ENCODE measurements at regions not wholly inside any gene's neighbourhood (a gene's known extent, or its start where the extent isn't known, plus 50 kb on each side); places are given as distances from the start of the nearest gene placed in this dataset.
"Not testable (repeated sequence)": the region's sequence is repeated elsewhere in the genome, so short reads cannot be mapped to it uniquely, and the experiment has no call there.

GRCh38 chr4:97432551-97432950 lies 710.7 kb downstream of the STPG2 start:
- Histone ChIP-seq H3K4me1 (ENCODE audit: control insufficient read depth in 4 of 4, insufficient read depth in 4 of 4, low read length in 3 of 4) (no peaks in the 10 kb centered on the region), H3K36me3 (ENCODE audit: control insufficient read depth in 4 of 4, insufficient read depth in 3 of 4, low read depth in 1 of 4, low read length in 3 of 4) (no peaks in the 10 kb centered on the region), H3K9me3 (ENCODE audit: control insufficient read depth in 4 of 4, low read length in 3 of 4) (peaks cover 0 to 1% (median 0%) of the 10 kb centered on the region in 4 donors), H3K27me3 (ENCODE audit: control insufficient read depth in 4 of 4, insufficient read depth in 4 of 4, low read length in 3 of 4) (no peaks in the 10 kb centered on the region), H3K4me3 (ENCODE audit: low read depth in 1 of 3, low read length in 3 of 3) (no peak overlapping the region), H3K27ac (ENCODE audit: low read depth in 1 of 2, low read length in 2 of 2) (no peak overlapping the region), H3K9ac (ENCODE audit: low read depth in 1 of 2, low read length in 2 of 2) (no peak overlapping the region)
- DNase-seq (ENCODE audit: low spot score) = no peak
- TF ChIP-seq JUND (IDR thresholded peaks at IDR 0.05) (no peak), GABPA (IDR thresholded peaks at IDR 0.05 in 1 of 2, conservative IDR thresholded peaks at IDR 0.05 in 1 of 2) (no peak), EGR1 (IDR thresholded peaks at IDR 0.05; ENCODE audit: low read depth in 2 of 2) (no peak), FOXA1 (IDR thresholded peaks at IDR 0.05) (no peak), MAX (IDR thresholded peaks at IDR 0.05) (no peak), HNF4G (IDR thresholded peaks at IDR 0.05) (no peak), CTCF (IDR thresholded peaks at IDR 0.05; ENCODE audit: low read depth, low read length, missing input control) (no peak), HNF4A (conservative IDR thresholded peaks at IDR 0.05) (no peak), TAF1 (conservative IDR thresholded peaks at IDR 0.05) (no peak), ZBTB33 (IDR thresholded peaks at IDR 0.05) (no peak), FOXA2 (IDR thresholded peaks at IDR 0.05) (no peak), RAD21 (IDR thresholded peaks at IDR 0.05) (no peak), NR2F2 (IDR thresholded peaks at IDR 0.05) (no peak)
- WGBS = 82% methylated on average over 2 of the region's 2 CpGs

GRCh38 chr4:97437998-97438705 lies 705.1 kb downstream of the STPG2 start:
- H3K27me3 ChIP-seq (ENCODE audit: control insufficient read depth in 4 of 4, insufficient read depth in 4 of 4, low read length in 3 of 4); DNase-seq (ENCODE audit: low spot score); H3K4me3 ChIP-seq (ENCODE audit: low read depth in 1 of 3, low read length in 3 of 3); H3K27ac ChIP-seq (ENCODE audit: low read depth in 1 of 2, low read length in 2 of 2); H3K9me3 ChIP-seq (ENCODE audit: control insufficient read depth in 4 of 4, low read length in 3 of 4); H3K9ac ChIP-seq (ENCODE audit: low read depth in 1 of 2, low read length in 2 of 2); H3K36me3 ChIP-seq (ENCODE audit: control insufficient read depth in 4 of 4, insufficient read depth in 3 of 4, low read depth in 1 of 4, low read length in 3 of 4); H3K4me1 ChIP-seq (ENCODE audit: control insufficient read depth in 4 of 4, insufficient read depth in 4 of 4, low read length in 3 of 4): not testable (repeated sequence)
- WGBS = 93% methylated on average over 21 of the region's 21 CpGs
- peak in 1 of 2 donors; percentile 48 for TF ChIP-seq RAD21 (IDR thresholded peaks at IDR 0.05)

- peaks cover 0 to 4% (median 0%) of the 10 kb centered on the region in 4 donors for H3K9me3 ChIP-seq (ENCODE audit: control insufficient read depth in 4 of 4, low read length in 3 of 4)
- H3K4me1 ChIP-seq (ENCODE audit: control insufficient read depth in 4 of 4, insufficient read depth in 4 of 4, low read length in 3 of 4) = peaks cover 0 to 14% (median 10%) of the 10 kb centered on the region in 4 donors
- no peaks in the 10 kb centered on the region for H3K36me3 ChIP-seq (ENCODE audit: control insufficient read depth in 4 of 4, insufficient read depth in 3 of 4, low read depth in 1 of 4, low read length in 3 of 4)
- 92% methylated on average over 6 of the region's 6 CpGs for WGBS
- H3K27ac ChIP-seq (ENCODE audit: low read depth in 1 of 2, low read length in 2 of 2) = no peak overlapping the region
- H3K9ac ChIP-seq (ENCODE audit: low read depth in 1 of 2, low read length in 2 of 2) = no peak overlapping the region
- H3K4me3 ChIP-seq (ENCODE audit: low read depth in 1 of 3, low read length in 3 of 3) = peak overlapping the region in 1 of 3 donors; percentile 23
- no peak for DNase-seq (ENCODE audit: low spot score)
- H3K27me3 ChIP-seq (ENCODE audit: control insufficient read depth in 4 of 4, insufficient read depth in 4 of 4, low read length in 3 of 4) = no peaks in the 10 kb centered on the region
- TF ChIP-seq TAF1 (conservative IDR thresholded peaks at IDR 0.05) = no peak
- no peak for TF ChIP-seq JUND (IDR thresholded peaks at IDR 0.05)
- TF ChIP-seq HNF4A (conservative IDR thresholded peaks at IDR 0.05) = no peak
- TF ChIP-seq ZBTB33 (IDR thresholded peaks at IDR 0.05) = no peak
- no peak for TF ChIP-seq SP1 (IDR thresholded peaks at IDR 0.05)
- no peak for TF ChIP-seq CTCF (IDR thresholded peaks at IDR 0.05; ENCODE audit: low read depth, low read length, missing input control)
- TF ChIP-seq EGR1 (IDR thresholded peaks at IDR 0.05; ENCODE audit: low read depth in 2 of 2) = no peak
- TF ChIP-seq RAD21 (IDR thresholded peaks at IDR 0.05) = no peak
- TF ChIP-seq HNF4G (IDR thresholded peaks at IDR 0.05) = no peak
- TF ChIP-seq FOXA1 (IDR thresholded peaks at IDR 0.05) = no peak
Measured at GRCh38 chr4:97453186-97453585, 690.1 kb downstream of the STPG2 start.

Data from liver (tissue), 8 donors.